SK-N-MC (cell line): ENCODE measurements at regions not wholly inside any gene's neighbourhood (a gene's known extent, or its start where the extent isn't known, plus 50 kb on each side); places are given as distances from the start of the nearest gene placed in this dataset.

Experiments used
- DNase-seq: peaks from one replicate; pipeline ENCODE4 v3.0.0-alpha.2; 2011; ENCODE audit warnings: low read depth, low spot score
- H3K27ac ChIP-seq: fragments of 200-600 bp; sonication (generic); 2 replicates; pipeline ENCODE4 v1.5.1; 2016; ENCODE audit warnings: mixed run types
- H3K36me3 ChIP-seq: fragments of 200-600 bp; sonication (generic); 2 replicates; pipeline ENCODE4 v1.6.1; 2017; ENCODE audit warnings: antibody characterized with exemption, low read length, mixed read lengths; ENCODE audit not compliant: insufficient read depth
- H3K4me3 ChIP-seq: fragments of 200-600 bp; sonication (generic); 2 replicates; pipeline ENCODE4 v1.5.1; 2016
- H3K9ac ChIP-seq: fragments of 200-600 bp; sonication (generic); 2 replicates; pipeline ENCODE4 v1.8.0; 2017; ENCODE audit warnings: mixed run types, mixed read lengths; ENCODE audit not compliant: insufficient read length
- H3K9me3 ChIP-seq: fragments of 200-600 bp; sonication (generic); 2 replicates; pipeline ENCODE4 v1.6.1; 2017; ENCODE audit warnings: low read depth, mild to moderate bottlenecking, antibody characterized with exemption, low read length, moderate library complexity, mixed read lengths
- EZH2 ChIP-seq: fragments of 200-600 bp; sonication (generic); IDR thresholded peaks from one replicate; pipeline ENCODE4 v1.6.1; 2017; ENCODE audit warnings: antibody characterized with exemption
- FOXP2 ChIP-seq: optimal IDR thresholded peaks from 2 replicates; pipeline ENCODE3; 2011; ENCODE audit warnings: mild to moderate bottlenecking, moderate library complexity; ENCODE audit not compliant: insufficient read depth; ENCODE audit errors: extremely low read length, control extremely low read depth
- POLR2AphosphoS5 ChIP-seq: IDR thresholded peaks from 2 replicates; pipeline ENCODE4 v1.6.1; 2012; ENCODE audit warnings: mild to moderate bottlenecking, low read depth, low read length, borderline replicate concordance

DNA sequence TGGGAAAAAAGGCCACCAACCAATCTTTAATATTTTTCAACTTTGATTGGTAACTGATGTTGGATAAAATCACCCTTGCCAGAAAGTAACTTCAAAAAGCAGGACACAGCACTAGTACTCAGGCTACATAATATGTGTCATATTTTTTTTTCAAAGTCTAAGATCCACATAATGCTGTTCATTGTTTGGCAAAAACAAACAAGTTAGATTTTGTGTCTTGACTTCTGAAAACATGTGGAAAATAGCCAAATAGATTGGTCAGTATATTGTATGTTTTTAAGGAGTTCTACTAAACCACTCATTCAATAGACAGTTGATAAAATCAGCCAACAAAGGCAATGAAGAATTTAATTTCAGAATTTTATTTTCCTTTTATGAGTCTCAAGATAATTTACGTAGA lies 111.7 kb upstream of the CCDC54 start:
- no peaks in the 10 kb centered on the region for H3K9me3 ChIP-seq
- H3K36me3 ChIP-seq, result no peaks in the 10 kb centered on the region
- H3K4me3 ChIP-seq, result no peak overlapping the region
- DNase-seq, result no peak
- no peak overlapping the region for H3K27ac ChIP-seq
- no peak for TF ChIP-seq FOXP2
- TF ChIP-seq POLR2AphosphoS5, result no peak
- TF ChIP-seq EZH2, result no peak
- no peak overlapping the region for H3K9ac ChIP-seq

DNA sequence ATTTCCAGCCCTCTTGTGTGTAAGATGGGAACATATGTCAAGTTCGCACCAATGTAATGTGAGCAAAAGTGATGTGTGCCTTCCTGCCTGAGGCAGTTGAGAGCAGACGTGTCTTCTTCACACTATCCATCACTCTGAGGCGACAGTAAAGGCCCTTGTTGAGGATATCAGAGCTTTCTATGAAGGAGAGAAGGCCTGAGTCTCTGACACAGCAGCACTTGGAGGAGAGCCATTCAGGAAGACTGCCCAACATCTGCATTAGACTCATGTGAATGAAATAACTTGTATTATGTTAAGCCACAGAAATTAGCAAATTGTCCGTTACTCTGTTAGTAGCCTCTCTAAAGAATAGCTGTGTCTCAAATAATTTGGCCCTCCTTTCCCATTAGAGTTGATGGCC lies 108.8 kb upstream of the CCDC54 start:
- no peaks in the 10 kb centered on the region for H3K36me3 ChIP-seq
- TF ChIP-seq EZH2 (no peak), POLR2AphosphoS5 (no peak), FOXP2 (no peak)
- no peaks in the 10 kb centered on the region for H3K9me3 ChIP-seq
- H3K27ac ChIP-seq, result no peak overlapping the region
- no peak overlapping the region for H3K9ac ChIP-seq
- no peak overlapping the region for H3K4me3 ChIP-seq
- DNase-seq, result no peak

DNA sequence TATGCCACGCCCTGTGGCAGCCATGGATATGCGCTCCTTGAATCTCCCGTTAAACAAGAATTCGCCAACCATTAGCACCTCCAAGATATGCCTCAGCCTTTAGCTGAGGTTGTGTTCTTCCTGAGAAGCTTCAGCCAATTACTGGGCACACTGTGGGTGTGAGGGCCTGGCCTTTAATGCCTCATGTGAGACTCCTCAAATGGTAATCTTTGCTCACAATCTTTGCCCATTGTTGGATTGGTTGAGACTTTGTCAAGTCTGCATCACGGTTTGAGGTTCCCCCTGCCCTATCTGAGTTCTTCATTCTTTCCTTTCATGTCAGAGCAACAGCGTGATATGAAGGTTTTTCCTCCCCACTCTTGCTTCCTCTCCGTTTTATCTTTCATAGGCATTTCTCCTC lies 108.1 kb upstream of the CCDC54 start:
- no peaks in the 10 kb centered on the region for H3K36me3 ChIP-seq
- no peak overlapping the region for H3K9ac ChIP-seq
- no peak for DNase-seq
- H3K27ac ChIP-seq, result no peak overlapping the region
- no peaks in the 10 kb centered on the region for H3K9me3 ChIP-seq
- no peak overlapping the region for H3K4me3 ChIP-seq
- no peak for TF ChIP-seq POLR2AphosphoS5
- TF ChIP-seq EZH2, result no peak
- TF ChIP-seq FOXP2, result no peak

DNA sequence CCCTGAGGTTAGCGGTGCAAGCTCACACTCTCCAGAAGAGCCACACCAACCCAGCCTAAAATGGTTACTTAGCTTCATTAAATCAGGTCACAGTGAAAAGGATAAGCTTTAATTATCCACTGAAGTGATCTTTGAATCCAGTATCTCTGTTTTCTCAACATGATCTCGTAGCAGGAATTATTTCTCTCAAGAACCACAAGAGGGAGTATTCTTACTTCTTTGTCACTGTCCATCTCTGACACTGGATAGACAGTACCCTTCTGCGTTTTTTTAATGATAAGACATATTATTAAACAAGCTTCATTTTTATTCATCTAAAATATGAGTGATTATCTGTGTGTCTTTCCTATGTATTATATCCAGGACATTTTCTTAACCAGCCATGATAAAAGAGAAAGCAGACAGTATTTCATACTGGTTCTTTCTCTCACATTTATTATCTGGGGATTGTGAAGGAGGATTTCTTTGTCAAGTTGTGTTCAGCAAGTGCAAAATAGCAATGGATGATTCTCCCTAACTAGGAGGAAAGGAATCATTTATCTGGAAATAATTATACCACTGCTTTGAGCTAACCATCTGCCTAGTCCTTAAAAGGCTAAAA lies 105.4 kb upstream of the CCDC54 start:
- no peaks in the 10 kb centered on the region for H3K36me3 ChIP-seq
- TF ChIP-seq POLR2AphosphoS5 (no peak), FOXP2 (no peak), EZH2 (no peak)
- H3K9ac ChIP-seq, result no peak overlapping the region
- no peak overlapping the region for H3K27ac ChIP-seq
- H3K9me3 ChIP-seq, result no peaks in the 10 kb centered on the region
- H3K4me3 ChIP-seq, result no peak overlapping the region
- no peak for DNase-seq

DNA sequence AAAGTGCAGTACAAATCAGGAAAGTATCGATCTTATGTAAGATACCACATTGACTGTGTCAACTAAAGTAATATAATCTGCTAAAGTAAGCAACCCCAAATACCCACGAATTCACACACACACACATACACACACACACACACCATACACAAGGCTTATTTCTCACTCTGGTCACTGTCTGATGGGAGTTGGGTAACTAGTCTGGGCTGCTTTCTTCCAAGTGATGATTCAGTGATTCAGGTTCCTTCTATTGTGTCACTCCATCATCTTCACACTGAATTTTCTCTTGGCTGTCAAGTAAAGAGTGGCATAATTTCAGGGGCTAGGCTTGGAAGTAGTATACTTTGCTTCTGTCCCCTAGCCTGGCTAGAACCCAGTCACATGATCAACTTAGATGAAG lies 104.8 kb upstream of the CCDC54 start:
- TF ChIP-seq POLR2AphosphoS5 (no peak), FOXP2 (no peak), EZH2 (no peak)
- H3K9ac ChIP-seq, result no peak overlapping the region

DNA sequence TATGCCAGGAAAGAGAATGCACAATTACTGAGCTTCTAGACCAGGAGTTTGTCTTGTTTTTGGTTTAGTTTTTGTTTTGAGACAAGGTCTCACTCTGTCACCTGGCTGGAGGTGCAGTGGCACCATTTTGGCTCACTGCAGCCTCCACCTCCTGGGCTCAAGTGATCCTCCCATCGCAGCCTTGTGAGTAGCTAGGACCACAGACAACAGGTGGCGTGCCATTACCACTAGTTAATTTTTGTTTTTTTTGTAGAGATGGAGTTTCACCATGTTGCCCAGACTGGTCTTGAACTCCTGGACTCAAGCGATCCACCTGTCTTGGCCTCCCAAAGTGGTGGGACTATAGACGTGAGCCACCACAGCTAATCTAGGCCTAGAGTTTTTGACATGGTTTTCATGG lies 104.4 kb upstream of the CCDC54 start:
- H3K4me3 ChIP-seq, result no peak overlapping the region
- no peak overlapping the region for H3K27ac ChIP-seq
- H3K9me3 ChIP-seq, result no peaks in the 10 kb centered on the region
- no peak overlapping the region for H3K9ac ChIP-seq
- no peaks in the 10 kb centered on the region for H3K36me3 ChIP-seq
- no peak for DNase-seq
- TF ChIP-seq EZH2 (no peak), POLR2AphosphoS5 (no peak), FOXP2 (no peak)

More for the DNA sequence above, 104.8 kb upstream of the CCDC54 start:
- no peak for DNase-seq
- no peak overlapping the region for H3K27ac ChIP-seq
- H3K36me3 ChIP-seq, result no peaks in the 10 kb centered on the region
- H3K9me3 ChIP-seq, result no peaks in the 10 kb centered on the region
- H3K4me3 ChIP-seq, result no peak overlapping the region

DNA sequence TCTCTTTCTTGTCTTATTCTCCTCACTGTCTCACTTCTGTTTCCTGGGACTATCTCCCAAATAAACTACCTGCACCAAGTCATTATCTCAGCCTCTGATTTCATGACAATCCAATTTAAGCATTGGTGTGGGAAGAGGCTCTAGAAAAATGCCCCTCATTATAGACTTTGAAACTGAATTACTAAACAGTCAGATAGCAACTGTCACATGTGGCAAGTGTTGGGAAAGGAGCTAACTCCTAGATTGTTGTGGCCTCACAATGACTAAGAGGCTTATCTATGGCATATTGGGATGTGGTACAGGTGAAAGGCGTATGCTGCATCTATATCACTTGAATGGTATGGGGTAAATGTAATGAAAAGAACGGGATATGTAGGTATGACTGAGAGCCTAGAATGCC lies 103.5 kb upstream of the CCDC54 start:
- no peak for DNase-seq
- Histone ChIP-seq H3K4me3 (no peak overlapping the region), H3K36me3 (no peaks in the 10 kb centered on the region), H3K9ac (no peak overlapping the region), H3K9me3 (no peaks in the 10 kb centered on the region), H3K27ac (no peak overlapping the region)
- no peak for TF ChIP-seq POLR2AphosphoS5
- no peak for TF ChIP-seq EZH2
- TF ChIP-seq FOXP2, result no peak

DNA sequence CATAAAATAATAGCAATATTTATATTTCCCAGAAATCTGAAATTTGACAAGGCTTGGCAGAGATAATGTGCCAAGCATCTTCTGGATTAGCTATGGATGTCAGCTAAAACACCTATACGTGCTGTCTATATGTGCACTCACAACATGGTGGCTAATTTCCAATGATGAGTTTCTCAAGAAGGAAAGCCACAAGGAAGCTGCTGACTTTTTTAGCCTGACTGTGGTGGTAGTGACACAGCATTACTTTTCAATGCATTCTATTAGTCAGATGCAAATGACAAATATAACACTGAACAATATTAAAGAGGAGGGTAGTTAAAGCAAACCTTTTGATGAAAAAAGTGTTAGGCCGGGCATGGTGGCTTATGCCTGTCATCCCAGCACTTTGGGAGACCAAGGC lies 101.7 kb upstream of the CCDC54 start:
- Histone ChIP-seq H3K4me3 (no peak overlapping the region), H3K9me3 (no peaks in the 10 kb centered on the region), H3K36me3 (no peaks in the 10 kb centered on the region), H3K9ac (no peak overlapping the region), H3K27ac (no peak overlapping the region)
- DNase-seq, result no peak
- TF ChIP-seq POLR2AphosphoS5, result no peak
- no peak for TF ChIP-seq FOXP2
- TF ChIP-seq EZH2, result no peak

DNA sequence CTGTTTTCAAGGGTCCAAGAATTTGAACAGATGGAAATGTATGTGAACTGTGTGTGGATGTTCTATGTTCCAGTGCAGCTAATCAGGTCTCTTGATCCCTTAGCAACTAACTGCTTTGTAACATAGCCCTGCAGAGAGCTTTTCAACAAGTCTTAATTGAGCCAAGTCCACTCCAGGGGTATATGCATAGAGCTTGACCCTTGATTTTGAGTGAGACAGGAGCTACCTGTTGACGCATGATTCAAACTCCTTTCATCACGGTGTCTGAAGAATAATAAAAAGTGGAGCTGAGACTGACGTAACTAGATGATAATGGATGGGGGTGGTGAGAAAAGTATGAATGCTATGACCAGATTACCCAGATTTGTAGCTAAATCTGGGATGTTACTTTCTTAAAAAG lies 93.3 kb upstream of the CCDC54 start:
- no peak for DNase-seq
- Histone ChIP-seq H3K9me3 (no peaks in the 10 kb centered on the region), H3K36me3 (no peaks in the 10 kb centered on the region), H3K9ac (no peak overlapping the region), H3K27ac (no peak overlapping the region), H3K4me3 (no peak overlapping the region)
- no peak for TF ChIP-seq FOXP2
- TF ChIP-seq EZH2, result no peak
- no peak for TF ChIP-seq POLR2AphosphoS5
